ENCODE measurements at regions not wholly inside any gene's neighbourhood (a gene's known extent, or its start where the extent isn't known, plus 50 kb on each side); places are given as distances from the start of the nearest gene placed in this dataset.

DNA sequence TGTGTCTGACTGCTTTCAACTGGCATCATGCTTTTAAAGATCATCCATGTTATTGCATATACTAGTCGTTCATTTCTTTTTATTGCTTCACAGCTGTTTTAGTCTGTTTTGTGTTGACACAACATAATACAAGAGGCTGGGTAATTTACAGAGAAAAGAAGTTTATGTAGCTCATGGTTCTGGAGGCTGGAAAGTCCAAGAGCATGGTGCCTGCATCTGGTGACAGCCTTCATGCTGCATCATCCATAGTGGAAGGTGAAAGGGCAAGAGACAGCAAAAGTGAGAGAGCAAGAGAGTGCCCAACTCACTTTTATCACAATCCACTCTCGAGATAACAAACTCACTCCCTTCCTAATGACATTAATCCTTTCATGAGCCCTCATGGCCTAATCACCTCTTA lies 198.4 kb downstream of the NSG2 start:
- no peak overlapping the region for H3K4me3 ChIP-seq
- H3K4me1 ChIP-seq = no peaks in the 10 kb centered on the region
- 70 to 74% (median 72%) methylated on average over 2 of the region's 2 CpGs for WGBS, 5 donors
- peaks cover 0 to 23% (median 12%) of the 10 kb centered on the region in 8 donors for H3K9me3 ChIP-seq
- DNase-seq = no peak
- no peak overlapping the region for H3K27ac ChIP-seq
- H3K27me3 ChIP-seq (replicated peaks in 1 of 7) = peaks cover 0 to 12% (median 0%) of the 10 kb centered on the region in 7 donors
- TF ChIP-seq POLR2A (IDR thresholded peaks at IDR 0.05) (no peak), POLR2AphosphoS5 (IDR thresholded peaks at IDR 0.05) (no peak), CTCF (IDR thresholded peaks at IDR 0.05 in 8 of 11, conservative IDR thresholded peaks at IDR 0.05 in 3 of 11) (no peak)
- no peaks in the 10 kb centered on the region for H3K36me3 ChIP-seq
- intact Hi-C loops (cut with DNase I; ENCODE audit: low total_unique reads) = no loop called here

GRCh38 chr5:174245516-174246075 lies 200.1 kb downstream of the NSG2 start:
- H3K9me3 ChIP-seq = peaks cover 0 to 13% (median 3%) of the 10 kb centered on the region in 8 donors
- H3K4me1 ChIP-seq = no peaks in the 10 kb centered on the region
- no peak for DNase-seq
- TF ChIP-seq CTCF (IDR thresholded peaks at IDR 0.05 in 8 of 11, conservative IDR thresholded peaks at IDR 0.05 in 3 of 11) (no peak), POLR2AphosphoS5 (IDR thresholded peaks at IDR 0.05) (no peak), POLR2A (IDR thresholded peaks at IDR 0.05) (no peak)
- H3K27ac ChIP-seq = no peak overlapping the region
- 80 to 89% (median 84%) methylated on average over 8 of the region's 8 CpGs for WGBS, 5 donors
- H3K36me3 ChIP-seq = no peaks in the 10 kb centered on the region
- intact Hi-C loops (cut with DNase I; ENCODE audit: low total_unique reads) = no loop called here
- H3K27me3 ChIP-seq (replicated peaks in 1 of 7) = peaks cover 0 to 4% (median 0%) of the 10 kb centered on the region in 7 donors
- H3K4me3 ChIP-seq = no peak overlapping the region

GRCh38 chr5:174246743-174247142 lies 201.2 kb downstream of the NSG2 start:
- Histone ChIP-seq H3K4me1 (no peaks in the 10 kb centered on the region), H3K4me3 (no peak overlapping the region), H3K36me3 (no peaks in the 10 kb centered on the region), H3K27me3 (replicated peaks in 1 of 7) (peaks cover 0 to 4% (median 0%) of the 10 kb centered on the region in 7 donors), H3K9me3 (peaks cover 0 to 13% (median 3%) of the 10 kb centered on the region in 8 donors), H3K27ac (no peak overlapping the region)
- no peak for DNase-seq
- intact Hi-C loops (cut with DNase I; ENCODE audit: low total_unique reads) = no loop called here
- 51 to 79% (median 57%) methylated on average over 1 of the region's 1 CpG for WGBS, 5 donors
- TF ChIP-seq CTCF (IDR thresholded peaks at IDR 0.05 in 8 of 11, conservative IDR thresholded peaks at IDR 0.05 in 3 of 11) = no peak
- TF ChIP-seq POLR2A (IDR thresholded peaks at IDR 0.05) = no peak
- no peak for TF ChIP-seq POLR2AphosphoS5 (IDR thresholded peaks at IDR 0.05)

- Histone ChIP-seq H3K27ac (no peak overlapping the region), H3K4me3 (no peak overlapping the region), H3K36me3 (no peaks in the 10 kb centered on the region), H3K27me3 (replicated peaks in 1 of 7) (peaks cover 0 to 3% (median 0%) of the 10 kb centered on the region in 7 donors), H3K4me1 (no peaks in the 10 kb centered on the region), H3K9me3 (peaks cover 0 to 13% (median 3%) of the 10 kb centered on the region in 8 donors)
- 73 to 82% (median 78%) methylated on average over 9 of the region's 9 CpGs for WGBS, 5 donors
- intact Hi-C loops (cut with DNase I; ENCODE audit: low total_unique reads) = no loop called here
- DNase-seq = no peak
- no peak for TF ChIP-seq POLR2A (IDR thresholded peaks at IDR 0.05)
- no peak for TF ChIP-seq CTCF (IDR thresholded peaks at IDR 0.05 in 8 of 11, conservative IDR thresholded peaks at IDR 0.05 in 3 of 11)
- no peak for TF ChIP-seq POLR2AphosphoS5 (IDR thresholded peaks at IDR 0.05)
Measured at GRCh38 chr5:174247301-174247700, 201.8 kb downstream of the NSG2 start.
